Effector memory CD8-positive, alpha-beta T cell (primary cell): ENCODE measurements at regions not wholly inside any gene's neighbourhood (a gene's known extent, or its start where the extent isn't known, plus 50 kb on each side); places are given as distances from the start of the nearest gene placed in this dataset.
"Not testable (repeated sequence)": the region's sequence is repeated elsewhere in the genome, so short reads cannot be mapped to it uniquely, and the experiment has no call there.

Experiments
- ATAC-seq: fragments of 150-1000 bp; cut with Tn5 transposase; replicated peaks from 2 replicates; pipeline ENCODE4 v1.10.0; 2021; ENCODE audit warnings: mild to moderate bottlenecking, moderate library complexity
- DNase-seq, 3 experiments: peaks; one replicate each; pipeline ENCODE4 v3.0.0; 2021
- H3K27ac Mint-ChIP-seq, 2 donors: one replicate each; pipeline ENCODE4 v1.8.0; 2022; ENCODE audit warnings: mild to moderate bottlenecking in 2 of 2, mixed read lengths in 2 of 2, moderate library complexity in 2 of 2
- H3K27me3 Mint-ChIP-seq, 2 donors: one replicate each; pipeline ENCODE4 v1.8.0; 2022; ENCODE audit warnings: mixed read lengths in 2 of 2
- H3K36me3 Mint-ChIP-seq: one replicate; pipeline ENCODE4 v1.8.0; 2022; ENCODE audit warnings: mild to moderate bottlenecking, moderate library complexity, mixed read lengths; ENCODE audit not compliant: insufficient read depth
- H3K4me1 Mint-ChIP-seq, 2 donors: one replicate each; pipeline ENCODE4 v1.8.0; 2022; ENCODE audit warnings: low read depth in 2 of 2, mixed read lengths in 2 of 2
- H3K4me3 Mint-ChIP-seq, 2 donors: one replicate each; pipeline ENCODE4 v1.8.0; 2022; ENCODE audit warnings: mild to moderate bottlenecking in 2 of 2, mixed read lengths in 2 of 2, moderate library complexity in 2 of 2
- H3K9me3 Mint-ChIP-seq, 2 donors: one replicate each; pipeline ENCODE4 v1.8.0; 2022; ENCODE audit warnings: mixed read lengths in 2 of 2

DNA sequence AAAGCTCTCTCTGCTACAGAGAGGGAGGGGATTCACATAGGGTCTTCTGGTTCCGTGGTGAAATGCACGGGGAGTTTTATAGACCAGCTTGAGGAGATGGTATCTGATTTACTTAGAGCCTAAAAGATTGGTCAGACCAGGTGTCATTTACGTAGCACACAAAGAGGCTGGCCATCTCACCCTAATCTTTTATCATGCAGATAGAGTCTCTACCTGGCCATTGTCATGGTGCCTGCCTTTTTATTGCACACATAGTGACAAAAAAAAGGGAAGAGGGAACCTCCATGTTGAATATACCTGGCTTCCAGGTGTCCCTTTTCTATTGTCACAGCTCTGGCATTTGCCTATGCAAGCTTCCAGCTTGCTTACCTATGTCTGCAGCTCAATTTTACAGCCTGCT, 1456.1 kb downstream of the GATA3 start:
- no peaks in the 10 kb centered on the region for H3K4me1 Mint-ChIP-seq
- no peak overlapping the region for H3K4me3 Mint-ChIP-seq
- H3K36me3 Mint-ChIP-seq, result peaks cover 6% of the 10 kb centered on the region
- no peaks in the 10 kb centered on the region for H3K27me3 Mint-ChIP-seq
- H3K27ac Mint-ChIP-seq, result no peak overlapping the region
- DNase-seq (no peak), ATAC-seq (no peak)
- H3K9me3 Mint-ChIP-seq, result peaks cover 0 to 2% of the 10 kb centered on the region in 2 donors

GRCh38 chr10:9515922-9516321, 1461.4 kb downstream of the GATA3 start:
- Mint-ChIP-seq H3K4me3 (no peak overlapping the region), H3K36me3 (peaks cover 6% of the 10 kb centered on the region), H3K27me3 (no peaks in the 10 kb centered on the region), H3K27ac (no peak overlapping the region), H3K4me1 (no peaks in the 10 kb centered on the region), H3K9me3 (peaks cover 3 to 4% of the 10 kb centered on the region in 2 donors)
- DNase-seq (no peak), ATAC-seq (no peak)

GRCh38 chr10:9535744-9536143, 1481.3 kb downstream of the GATA3 start:
- no peaks in the 10 kb centered on the region for H3K27me3 Mint-ChIP-seq
- no peak overlapping the region for H3K4me3 Mint-ChIP-seq
- H3K4me1 Mint-ChIP-seq, result no peaks in the 10 kb centered on the region
- H3K9me3 Mint-ChIP-seq, result peaks cover 0 to 8% of the 10 kb centered on the region in 2 donors
- no peaks in the 10 kb centered on the region for H3K36me3 Mint-ChIP-seq
- H3K27ac Mint-ChIP-seq, result no peak overlapping the region
- no peak for DNase-seq
- no peak for ATAC-seq

- no peaks in the 10 kb centered on the region for H3K4me1 Mint-ChIP-seq
- H3K27me3 Mint-ChIP-seq, result no peaks in the 10 kb centered on the region
- H3K27ac Mint-ChIP-seq, result no peak overlapping the region
- H3K9me3 Mint-ChIP-seq, result peaks cover 0 to 9% of the 10 kb centered on the region in 2 donors
- no peaks in the 10 kb centered on the region for H3K36me3 Mint-ChIP-seq
- no peak for DNase-seq
- no peak overlapping the region for H3K4me3 Mint-ChIP-seq
- ATAC-seq, result no peak
Measured at GRCh38 chr10:9545073-9545472, 1472.6 kb upstream of the CELF2 start.

DNA sequence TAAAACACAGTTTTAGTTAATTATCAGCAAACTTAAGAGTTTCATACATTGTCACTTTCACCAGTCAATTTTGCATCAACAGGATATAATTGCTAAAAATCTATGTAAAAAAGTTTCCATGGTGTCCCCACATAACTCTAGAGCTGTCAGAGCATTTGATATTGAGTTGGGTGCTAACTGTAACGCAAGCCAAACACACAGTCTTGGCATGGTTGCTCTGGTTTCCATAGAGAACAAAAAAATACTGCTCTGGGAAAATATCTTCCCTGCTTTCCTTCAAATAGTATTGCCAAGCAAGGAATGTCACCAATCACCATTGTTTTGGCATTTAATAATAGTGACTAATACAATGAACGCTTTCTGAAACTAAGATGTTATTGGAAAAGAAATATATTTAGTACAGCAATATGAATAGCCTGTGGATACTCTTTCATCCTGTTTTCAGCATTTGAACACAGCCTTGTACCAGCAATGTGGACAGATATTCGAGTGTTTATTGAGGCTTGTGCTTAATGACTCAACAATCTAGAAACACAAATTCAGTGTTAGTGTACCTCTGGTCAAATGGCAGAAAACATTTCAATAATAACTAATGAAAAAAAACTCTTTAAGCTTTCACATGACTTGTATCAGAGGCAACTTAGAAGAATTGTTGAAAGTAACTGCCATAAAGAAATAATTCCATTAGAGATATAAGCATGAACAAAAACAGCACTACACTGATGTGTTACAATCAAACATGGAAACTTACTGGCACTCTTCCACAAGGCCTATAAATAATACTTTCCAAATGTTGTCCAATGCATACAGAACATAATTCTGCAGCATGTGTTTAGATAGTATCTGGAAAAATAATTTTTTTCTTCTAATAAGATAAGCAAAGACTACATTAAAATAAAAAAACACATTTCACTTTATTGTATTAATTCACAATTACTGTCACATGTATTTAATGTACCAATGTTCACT, 1469.5 kb upstream of the CELF2 start:
- Mint-ChIP-seq H3K4me3 (no peak overlapping the region), H3K4me1 (no peaks in the 10 kb centered on the region), H3K27ac (no peak overlapping the region), H3K36me3 (no peaks in the 10 kb centered on the region), H3K27me3 (no peaks in the 10 kb centered on the region), H3K9me3 (peaks cover 0 to 23% of the 10 kb centered on the region in 2 donors)
- DNase-seq (no peak), ATAC-seq (no peak)

DNA sequence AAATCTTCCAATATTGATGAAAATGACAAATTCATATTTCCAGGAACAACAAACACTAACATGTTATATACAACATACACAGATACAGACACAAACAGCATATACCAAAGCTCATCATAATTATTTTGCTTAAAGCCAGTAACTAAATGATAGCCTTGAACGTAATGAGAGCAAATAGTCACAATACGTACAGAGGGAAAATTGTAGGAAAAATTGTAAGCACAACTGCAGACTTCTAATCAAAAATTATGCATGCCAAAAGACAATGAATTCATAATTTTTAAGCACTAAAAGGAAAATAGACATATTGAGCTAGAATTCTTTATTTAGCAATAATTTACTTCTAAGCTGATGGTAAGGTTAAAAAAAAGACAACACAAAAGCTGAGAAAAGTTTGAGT, 1466.9 kb upstream of the CELF2 start:
- no peaks in the 10 kb centered on the region for H3K36me3 Mint-ChIP-seq
- no peaks in the 10 kb centered on the region for H3K4me1 Mint-ChIP-seq
- no peaks in the 10 kb centered on the region for H3K27me3 Mint-ChIP-seq
- DNase-seq (no peak), ATAC-seq (no peak)
- H3K27ac Mint-ChIP-seq, result no peak overlapping the region
- H3K9me3 Mint-ChIP-seq, result peaks cover 0 to 20% of the 10 kb centered on the region in 2 donors
- H3K4me3 Mint-ChIP-seq, result no peak overlapping the region

- ATAC-seq, result no peak
- Mint-ChIP-seq H3K27me3 (no peaks in the 10 kb centered on the region), H3K9me3 (peaks cover 0 to 14% of the 10 kb centered on the region in 2 donors), H3K36me3 (no peaks in the 10 kb centered on the region), H3K4me1 (no peaks in the 10 kb centered on the region), H3K27ac (no peak overlapping the region), H3K4me3 (no peak overlapping the region)
- no peak for DNase-seq
Measured at GRCh38 chr10:9554321-9554720, 1463.4 kb upstream of the CELF2 start.

DNA sequence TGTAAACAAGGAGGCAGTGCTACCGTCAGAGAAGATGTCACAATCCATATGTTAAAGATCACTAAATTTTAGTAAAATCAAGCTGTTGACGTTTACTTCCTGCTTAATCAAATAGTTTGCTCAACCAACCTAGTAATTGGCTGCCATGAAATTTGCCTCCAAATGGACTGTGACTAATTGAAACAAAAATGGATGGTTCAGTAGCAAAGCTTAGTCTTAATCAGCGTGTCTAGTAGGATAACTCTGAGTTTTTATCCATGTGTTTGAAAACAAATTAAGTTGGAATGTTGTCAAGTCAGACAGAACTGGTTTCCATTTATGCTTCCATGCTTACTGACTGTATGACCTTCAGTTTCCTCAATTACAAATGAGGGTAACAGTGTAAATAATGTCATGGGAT, 1456.7 kb upstream of the CELF2 start:
- no peaks in the 10 kb centered on the region for H3K27me3 Mint-ChIP-seq
- H3K9me3 Mint-ChIP-seq, result peaks cover 0 to 2% of the 10 kb centered on the region in 2 donors
- ATAC-seq, result no peak
- H3K4me1 Mint-ChIP-seq, result no peaks in the 10 kb centered on the region
- H3K27ac Mint-ChIP-seq, result no peak overlapping the region
- no peaks in the 10 kb centered on the region for H3K36me3 Mint-ChIP-seq
- DNase-seq, result no peak
- no peak overlapping the region for H3K4me3 Mint-ChIP-seq

DNA sequence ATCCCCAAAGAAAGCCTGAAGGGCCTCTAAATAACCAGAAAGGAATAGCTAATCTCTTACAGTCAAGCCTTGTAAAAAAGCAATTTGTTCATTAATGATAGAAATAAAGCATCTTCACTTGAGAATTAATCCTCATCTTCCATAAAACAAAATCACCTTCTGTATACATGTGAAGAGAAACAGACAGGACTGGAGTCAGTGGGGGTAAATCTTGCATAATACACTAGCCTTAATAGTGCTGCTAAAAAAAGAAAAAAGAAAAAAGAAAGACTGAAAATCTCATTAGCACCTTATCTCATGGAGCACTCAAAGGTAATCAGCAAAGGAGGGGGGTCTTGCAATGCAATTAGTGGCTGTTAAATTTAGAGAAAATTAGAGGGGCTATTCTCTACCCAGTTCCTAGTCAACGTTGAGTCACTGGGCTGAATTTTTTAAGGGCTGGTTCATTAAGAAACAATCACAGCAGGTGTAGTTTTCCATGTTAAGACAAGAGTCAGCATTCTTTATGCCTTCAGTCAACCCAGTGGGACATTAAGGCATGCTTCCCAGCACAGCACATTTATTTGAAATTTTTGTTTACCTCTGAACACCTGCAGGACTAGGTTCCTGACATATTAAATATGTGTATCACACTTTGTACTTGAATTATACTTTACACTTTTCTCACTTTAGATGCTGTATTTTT, 1455.7 kb upstream of the CELF2 start:
- H3K4me1 Mint-ChIP-seq, result no peaks in the 10 kb centered on the region
- H3K36me3 Mint-ChIP-seq, result no peaks in the 10 kb centered on the region
- ATAC-seq, result no peak

GRCh38 chr10:9577746-9578145, 1439.9 kb upstream of the CELF2 start:
- H3K4me1 Mint-ChIP-seq, result no peaks in the 10 kb centered on the region
- no peaks in the 10 kb centered on the region for H3K9me3 Mint-ChIP-seq
- ATAC-seq, result no peak
- no peaks in the 10 kb centered on the region for H3K36me3 Mint-ChIP-seq
- no peak overlapping the region for H3K27ac Mint-ChIP-seq
- H3K27me3 Mint-ChIP-seq, result no peaks in the 10 kb centered on the region
- H3K4me3 Mint-ChIP-seq, result no peak overlapping the region
- DNase-seq, result no peak

More for the DNA sequence above, 1455.7 kb upstream of the CELF2 start:
- Mint-ChIP-seq H3K27ac (no peak overlapping the region), H3K4me3 (no peak overlapping the region), H3K9me3 (peaks cover 0 to 2% of the 10 kb centered on the region in 2 donors), H3K27me3 (no peaks in the 10 kb centered on the region)
- no peak for DNase-seq

GRCh38 chr10:9579110-9579705, 1438.5 kb upstream of the CELF2 start:
- H3K4me3 Mint-ChIP-seq, result no peak overlapping the region
- H3K27ac Mint-ChIP-seq, result no peak overlapping the region
- H3K36me3 Mint-ChIP-seq, result no peaks in the 10 kb centered on the region
- DNase-seq (no peak), ATAC-seq (no peak)
- no peaks in the 10 kb centered on the region for H3K4me1 Mint-ChIP-seq
- no peaks in the 10 kb centered on the region for H3K27me3 Mint-ChIP-seq
- H3K9me3 Mint-ChIP-seq, result no peaks in the 10 kb centered on the region

DNA sequence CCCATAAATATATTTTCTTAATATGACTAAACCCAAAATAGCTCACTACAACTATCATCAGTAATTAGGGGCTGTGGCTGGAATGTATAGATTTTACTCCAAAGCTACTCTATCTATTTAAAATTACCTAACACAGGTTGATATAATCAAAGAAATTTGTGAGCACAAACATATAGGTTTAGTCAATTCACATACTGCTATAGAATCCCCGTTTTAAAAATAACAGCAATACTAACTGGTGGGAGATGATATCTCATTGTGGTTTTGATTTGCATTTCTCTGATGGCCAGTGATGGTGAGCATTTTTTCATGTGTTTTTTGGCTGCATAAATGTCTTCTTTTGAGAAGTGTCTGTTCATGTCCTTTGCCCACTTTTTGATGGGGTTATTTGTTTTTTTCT, 1434.9 kb upstream of the CELF2 start:
- not testable (repeated sequence) for H3K4me3 Mint-ChIP-seq, H3K27me3 Mint-ChIP-seq, H3K36me3 Mint-ChIP-seq, H3K9me3 Mint-ChIP-seq, H3K27ac Mint-ChIP-seq, ATAC-seq, DNase-seq, H3K4me1 Mint-ChIP-seq

GRCh38 chr10:9596368-9596920, 1421.2 kb upstream of the CELF2 start:
- H3K27me3 Mint-ChIP-seq, result no peaks in the 10 kb centered on the region
- no peak for ATAC-seq
- peaks cover 0 to 10% of the 10 kb centered on the region in 2 donors for H3K9me3 Mint-ChIP-seq
- H3K27ac Mint-ChIP-seq, result no peak overlapping the region
- H3K4me1 Mint-ChIP-seq, result no peaks in the 10 kb centered on the region
- no peaks in the 10 kb centered on the region for H3K36me3 Mint-ChIP-seq
- DNase-seq, result no peak
- H3K4me3 Mint-ChIP-seq, result no peak overlapping the region
